SU-DHL-6 (cell line): ENCODE measurements at regions not wholly inside any gene's neighbourhood (a gene's known extent, or its start where the extent isn't known, plus 50 kb on each side); places are given as distances from the start of the nearest gene placed in this dataset.

Experiments used
- H2AFZ ChIP-seq: fragments of 200-600 bp; sonication (generic); 2 replicates; pipeline ENCODE4 v1.6.1; 2014; ENCODE audit warnings: low read depth, mild to moderate bottlenecking, moderate library complexity, mixed read lengths, antibody characterized with exemption, low read length; ENCODE audit not compliant: severe bottlenecking
- H3F3A ChIP-seq: fragments of 200-600 bp; shearing (Covaris generic); 2 replicates; pipeline ENCODE4 v1.6.0; 2016; ENCODE audit warnings: antibody characterized with exemption, mild to moderate bottlenecking; ENCODE audit not compliant: insufficient read depth
- H3K27ac ChIP-seq: fragments of 200-600 bp; sonication (generic); 2 replicates; pipeline ENCODE4 v1.5.1; 2016; ENCODE audit warnings: low read depth, mild to moderate bottlenecking, low read length, moderate library complexity, mixed read lengths
- H3K27me3 ChIP-seq: fragments of 200-600 bp; sonication (generic), shearing (Covaris generic); 2 replicates; pipeline ENCODE4 v1.6.0; 2014; ENCODE audit warnings: mild to moderate bottlenecking, low read length
- H3K36me3 ChIP-seq: fragments of 200-600 bp; sonication (generic); 2 replicates; pipeline ENCODE4 v1.6.1; 2014; ENCODE audit warnings: mild to moderate bottlenecking, low read length, mixed read lengths
- H3K4me2 ChIP-seq: fragments of 300-600, 200-600 bp; shearing (Covaris generic), sonication (generic); 2 replicates; pipeline ENCODE4 v1.6.0; 2014; ENCODE audit warnings: low read length, low read depth, mild to moderate bottlenecking; ENCODE audit not compliant: poor library complexity, severe bottlenecking
- H3K4me3 ChIP-seq: fragments of 200-600 bp; sonication (generic); 2 replicates; pipeline ENCODE4 v1.5.1; 2014; ENCODE audit warnings: antibody characterized with exemption, low read length, mild to moderate bottlenecking, mixed read lengths; ENCODE audit not compliant: insufficient read depth, poor library complexity, severe bottlenecking
- H3K79me2 ChIP-seq: fragments of 200-600 bp; sonication (generic); 2 replicates; pipeline ENCODE4 v1.6.1; 2014; ENCODE audit warnings: mild to moderate bottlenecking, low read length, moderate library complexity; ENCODE audit not compliant: insufficient read depth
- H3K9ac ChIP-seq: fragments of 200-600 bp; sonication (generic); 2 replicates; pipeline ENCODE4 v1.7.0; 2014; ENCODE audit warnings: mild to moderate bottlenecking, low read length
- H3K9me2 ChIP-seq: fragments of 200-600 bp; sonication (generic); replicated peaks from 2 replicates; pipeline ENCODE4 v1.6.1; 2014; ENCODE audit warnings: low read length; ENCODE audit not compliant: insufficient read depth
- H3K9me3 ChIP-seq: fragments of 200-600 bp; sonication (generic); 2 replicates; pipeline ENCODE4 v1.6.1; 2014; ENCODE audit warnings: low read length, mixed read lengths; ENCODE audit not compliant: insufficient read depth
- H4K20me1 ChIP-seq: fragments of 200-600 bp; sonication (generic); 2 replicates; pipeline ENCODE4 v1.6.1; 2014; ENCODE audit warnings: low read depth, mild to moderate bottlenecking, antibody characterized with exemption, low read length, moderate library complexity, mixed read lengths
- CTCF ChIP-seq: fragments of 200-600 bp; sonication (generic); IDR thresholded peaks from one replicate; pipeline ENCODE4 v1.5.1; 2017; ENCODE audit warnings: antibody characterized with exemption, mild to moderate bottlenecking, low read length, moderate library complexity; ENCODE audit not compliant: insufficient read depth, poor library complexity, severe bottlenecking
- EZH2phosphoT487 ChIP-seq: fragments of 200-600 bp; sonication (generic), shearing (Covaris generic); conservative IDR thresholded peaks from 2 replicates; pipeline ENCODE4 v1.6.1; 2018; ENCODE audit warnings: mild to moderate bottlenecking, antibody characterized with exemption, low read length, moderate library complexity, mixed read lengths

DNA sequence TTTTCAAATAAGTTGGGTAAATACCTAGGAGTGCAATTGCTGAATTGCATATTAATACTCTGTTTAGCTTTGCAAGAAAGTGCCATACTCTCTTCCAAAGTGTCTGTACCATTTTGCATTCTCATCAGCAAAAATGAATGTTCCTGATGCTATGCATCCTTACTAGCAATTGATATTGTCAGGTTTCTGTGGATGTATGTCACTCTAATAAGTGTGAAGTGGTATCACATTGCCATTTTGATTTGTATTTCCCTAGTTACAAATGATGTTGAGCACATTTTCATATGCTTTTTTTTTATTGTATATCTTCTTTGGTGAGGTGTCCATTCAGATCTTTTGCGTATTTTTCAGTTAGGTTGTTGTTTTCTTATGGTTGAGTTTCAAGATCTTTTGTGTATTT, 230.4 kb upstream of the MAGI2 start:
- Histone ChIP-seq H3K79me2 (no peaks in the 10 kb centered on the region), H3K27me3 (no peaks in the 10 kb centered on the region), H3K9me3 (no peaks in the 10 kb centered on the region), H3K9me2 (no peaks in the 10 kb centered on the region), H3K4me2 (no peak overlapping the region), H3K27ac (no peak overlapping the region), H3K36me3 (no peaks in the 10 kb centered on the region), H3F3A (no peaks in the 10 kb centered on the region), H4K20me1 (no peaks in the 10 kb centered on the region), H3K9ac (no peak overlapping the region), H2AFZ (no peak overlapping the region), H3K4me3 (no peak overlapping the region)
- TF ChIP-seq CTCF: no peak

DNA sequence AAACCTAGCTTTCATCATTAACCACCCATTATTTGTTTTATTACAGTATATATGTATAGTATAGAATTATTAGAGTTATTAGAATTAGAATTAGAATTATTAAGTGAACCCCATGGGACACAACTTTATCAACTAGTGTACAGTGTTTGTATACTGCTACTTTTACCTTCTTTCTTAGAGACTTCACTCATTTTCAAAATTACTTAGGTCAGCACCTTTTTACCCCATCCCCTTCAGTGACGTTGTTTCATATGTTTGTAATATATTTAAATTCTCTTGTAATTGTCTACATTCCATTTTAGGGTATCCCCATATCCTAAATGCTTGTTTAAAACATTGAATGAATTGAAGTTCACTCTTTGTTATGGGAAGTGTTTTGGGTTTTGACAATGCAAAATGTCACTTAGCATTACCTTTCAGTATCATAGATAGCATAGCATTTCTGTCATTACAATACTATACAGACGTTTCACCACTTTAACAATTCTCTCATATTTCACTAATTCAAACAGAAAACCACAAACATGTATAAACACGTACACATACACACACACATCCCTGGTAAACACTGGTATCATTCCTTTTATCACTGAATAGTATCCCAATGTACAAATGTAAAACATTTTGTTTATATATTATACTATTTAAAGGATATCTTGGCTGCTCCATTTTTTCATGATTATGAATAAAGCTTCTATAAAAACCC, 229.9 kb upstream of the MAGI2 start:
- no peak overlapping the region for H2AFZ ChIP-seq
- no peak overlapping the region for H3K9ac ChIP-seq
- TF ChIP-seq EZH2phosphoT487: no peak
- TF ChIP-seq CTCF: no peak
- no peaks in the 10 kb centered on the region for H3K9me3 ChIP-seq
- no peaks in the 10 kb centered on the region for H3K36me3 ChIP-seq
- H4K20me1 ChIP-seq: no peaks in the 10 kb centered on the region
- no peaks in the 10 kb centered on the region for H3K9me2 ChIP-seq
- H3K79me2 ChIP-seq: no peaks in the 10 kb centered on the region
- no peaks in the 10 kb centered on the region for H3F3A ChIP-seq
- no peaks in the 10 kb centered on the region for H3K27me3 ChIP-seq
- no peak overlapping the region for H3K4me3 ChIP-seq
- H3K27ac ChIP-seq: no peak overlapping the region
- H3K4me2 ChIP-seq: no peak overlapping the region

DNA sequence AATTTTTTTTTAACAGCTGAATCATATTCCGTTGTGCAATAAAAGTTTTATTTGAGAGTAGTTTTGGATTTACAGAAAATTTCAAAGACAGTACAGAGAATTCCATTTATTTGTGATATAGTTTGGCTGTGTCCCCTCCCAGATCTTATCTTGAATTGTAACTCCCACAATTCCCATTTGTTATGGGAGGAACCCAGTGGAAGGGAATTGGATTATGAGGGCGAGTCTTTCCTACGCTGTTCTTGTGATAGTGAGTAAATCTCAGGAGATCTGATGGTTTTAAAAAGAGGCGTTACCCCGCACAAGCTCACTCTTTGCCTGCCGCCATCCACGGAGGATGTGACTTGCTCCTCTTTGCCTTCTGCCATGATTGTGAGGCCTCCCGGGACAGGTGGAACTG, 228.0 kb upstream of the MAGI2 start:
- H3K9me3 ChIP-seq: no peaks in the 10 kb centered on the region
- no peaks in the 10 kb centered on the region for H4K20me1 ChIP-seq
- no peak overlapping the region for H3K4me2 ChIP-seq
- TF ChIP-seq CTCF (no peak), EZH2phosphoT487 (no peak)
- H3K27me3 ChIP-seq: no peaks in the 10 kb centered on the region
- H2AFZ ChIP-seq: no peak overlapping the region
- no peaks in the 10 kb centered on the region for H3K36me3 ChIP-seq
- H3F3A ChIP-seq: no peaks in the 10 kb centered on the region
- no peak overlapping the region for H3K27ac ChIP-seq
- no peaks in the 10 kb centered on the region for H3K9me2 ChIP-seq
- H3K9ac ChIP-seq: no peak overlapping the region
- H3K4me3 ChIP-seq: no peak overlapping the region
- no peaks in the 10 kb centered on the region for H3K79me2 ChIP-seq
